MM.1S (cell line): ENCODE measurements at regions not wholly inside any gene's neighbourhood (a gene's known extent, or its start where the extent isn't known, plus 50 kb on each side); places are given as distances from the start of the nearest gene placed in this dataset.

Experiments used
- DNase-seq: peaks from one replicate; pipeline ENCODE4 v3.0.0-alpha.2; 2015
- H2AFZ ChIP-seq: fragments of 300-600 bp; sonication (generic); 2 replicates; pipeline ENCODE4 v1.6.0; 2016; ENCODE audit warnings: antibody characterized with exemption, low read length
- H3F3A ChIP-seq: fragments of 300-600 bp; sonication (generic); 2 replicates; pipeline ENCODE4 v1.6.1; 2016; ENCODE audit warnings: mild to moderate bottlenecking, antibody characterized with exemption, low read length, moderate library complexity, mixed read lengths; ENCODE audit not compliant: insufficient read depth
- H3K27ac ChIP-seq: fragments of 300-600 bp; sonication (generic); 2 replicates; pipeline ENCODE4 v1.5.1; 2016; ENCODE audit warnings: mild to moderate bottlenecking, low read length
- H3K27me3 ChIP-seq: fragments of 300-600 bp; sonication (generic); replicated peaks from 2 replicates; pipeline ENCODE4 v1.6.0; 2016; ENCODE audit warnings: low read length; ENCODE audit not compliant: insufficient read depth
- H3K36me3 ChIP-seq: fragments of 300-600 bp; sonication (generic); replicated peaks from 2 replicates; pipeline ENCODE4 v1.6.1; 2016; ENCODE audit warnings: mild to moderate bottlenecking, low read length, mixed read lengths; ENCODE audit not compliant: insufficient read depth
- H3K4me1 ChIP-seq: fragments of 300-600 bp; sonication (generic); 2 replicates; pipeline ENCODE4 v1.6.1; 2016; ENCODE audit warnings: low read length, mixed read lengths
- H3K4me2 ChIP-seq: fragments of 300-600 bp; sonication (generic); 2 replicates; pipeline ENCODE4 v1.6.0; 2016; ENCODE audit warnings: low read depth, low read length
- H3K4me3 ChIP-seq: fragments of 300-600 bp; sonication (generic); 2 replicates; pipeline ENCODE4 v1.5.1; 2016; ENCODE audit warnings: low read length, mixed read lengths
- H3K79me2 ChIP-seq: fragments of 300-600 bp; sonication (generic); 2 replicates; pipeline ENCODE4 v1.6.1; 2016; ENCODE audit warnings: mixed run types, low read length, mixed read lengths
- H3K9ac ChIP-seq: fragments of 300-600 bp; sonication (generic); 2 replicates; pipeline ENCODE4 v1.6.1; 2016; ENCODE audit warnings: low read length, mixed read lengths
- H3K9me2 ChIP-seq: fragments of 300-600 bp; sonication (generic); replicated peaks from 2 replicates; pipeline ENCODE4 v1.6.1; 2016; ENCODE audit warnings: mild to moderate bottlenecking, low read length, mixed read lengths; ENCODE audit not compliant: insufficient read depth
- H3K9me3 ChIP-seq: fragments of 300-600 bp; sonication (generic); replicated peaks from 2 replicates; pipeline ENCODE4 v1.6.1; 2016; ENCODE audit warnings: mild to moderate bottlenecking, low read length, mixed read lengths; ENCODE audit not compliant: insufficient read depth
- H4K20me1 ChIP-seq: fragments of 300-600 bp; sonication (generic); 2 replicates; pipeline ENCODE4 v1.6.1; 2016; ENCODE audit warnings: mild to moderate bottlenecking, low read length, moderate library complexity, mixed read lengths; ENCODE audit not compliant: insufficient read depth
- CTCF ChIP-seq: fragments of 300-600 bp; sonication (generic); IDR thresholded peaks from 2 replicates; pipeline ENCODE4 v1.5.1; 2016; ENCODE audit warnings: antibody characterized with exemption, low read length, mixed read lengths
- EZH2 ChIP-seq: fragments of 300-600 bp; sonication (generic); optimal IDR thresholded peaks from 2 replicates; pipeline ENCODE3; 2017; ENCODE audit warnings: low read depth, mild to moderate bottlenecking, antibody characterized with exemption, low read length, mixed read lengths
- EZH2phosphoT487 ChIP-seq: fragments of 300-600 bp; sonication (generic); IDR thresholded peaks from 2 replicates; pipeline ENCODE4 v1.6.1; 2018; ENCODE audit warnings: antibody characterized with exemption, low read length

- no peaks in the 10 kb centered on the region for H3K9me3 ChIP-seq
- H3K36me3 ChIP-seq: no peaks in the 10 kb centered on the region
- no peaks in the 10 kb centered on the region for H3K79me2 ChIP-seq
- no peaks in the 10 kb centered on the region for H3K27me3 ChIP-seq
- TF ChIP-seq EZH2phosphoT487 (no peak), EZH2 (no peak), CTCF (no peak)
- H3K4me1 ChIP-seq: no peaks in the 10 kb centered on the region
- H3F3A ChIP-seq: no peaks in the 10 kb centered on the region
- H4K20me1 ChIP-seq: no peaks in the 10 kb centered on the region
- H3K27ac ChIP-seq: no peak overlapping the region
- H3K9ac ChIP-seq: no peak overlapping the region
- no peak for DNase-seq
- H2AFZ ChIP-seq: no peak overlapping the region
- H3K4me2 ChIP-seq: no peak overlapping the region
- H3K9me2 ChIP-seq: no peaks in the 10 kb centered on the region
- H3K4me3 ChIP-seq: no peak overlapping the region
Observed at GRCh38 chr12:70983692-70984091, 63.2 kb upstream of the PTPRR start.

GRCh38 chr12:70982991-70983390 lies 62.5 kb upstream of the PTPRR start:
- TF ChIP-seq CTCF (no peak), EZH2phosphoT487 (no peak), EZH2 (no peak)
- no peak overlapping the region for H3K4me3 ChIP-seq
- no peaks in the 10 kb centered on the region for H3F3A ChIP-seq
- H3K9ac ChIP-seq: no peak overlapping the region
- no peak overlapping the region for H3K4me2 ChIP-seq
- no peaks in the 10 kb centered on the region for H3K36me3 ChIP-seq
- DNase-seq: no peak
- H3K9me2 ChIP-seq: no peaks in the 10 kb centered on the region
- H3K9me3 ChIP-seq: no peaks in the 10 kb centered on the region
- H4K20me1 ChIP-seq: no peaks in the 10 kb centered on the region
- H3K27ac ChIP-seq: no peak overlapping the region
- H3K4me1 ChIP-seq: no peaks in the 10 kb centered on the region
- no peak overlapping the region for H2AFZ ChIP-seq
- no peaks in the 10 kb centered on the region for H3K27me3 ChIP-seq
- H3K79me2 ChIP-seq: no peaks in the 10 kb centered on the region

GRCh38 chr12:70982286-70982685 lies 61.7 kb upstream of the PTPRR start:
- Histone ChIP-seq H3K27ac (no peak overlapping the region), H4K20me1 (no peaks in the 10 kb centered on the region), H3K9ac (no peak overlapping the region), H3K9me3 (no peaks in the 10 kb centered on the region), H3K36me3 (no peaks in the 10 kb centered on the region), H2AFZ (no peak overlapping the region), H3K4me2 (no peak overlapping the region), H3K79me2 (no peaks in the 10 kb centered on the region), H3K4me1 (no peaks in the 10 kb centered on the region), H3F3A (no peaks in the 10 kb centered on the region), H3K9me2 (no peaks in the 10 kb centered on the region), H3K27me3 (no peaks in the 10 kb centered on the region), H3K4me3 (no peak overlapping the region)
- DNase-seq: no peak
- TF ChIP-seq EZH2phosphoT487: no peak
- no peak for TF ChIP-seq CTCF
- no peak for TF ChIP-seq EZH2
